ENCODE measurements at regions not wholly inside any gene's neighbourhood (a gene's known extent, or its start where the extent isn't known, plus 50 kb on each side); places are given as distances from the start of the nearest gene placed in this dataset.

DNA sequence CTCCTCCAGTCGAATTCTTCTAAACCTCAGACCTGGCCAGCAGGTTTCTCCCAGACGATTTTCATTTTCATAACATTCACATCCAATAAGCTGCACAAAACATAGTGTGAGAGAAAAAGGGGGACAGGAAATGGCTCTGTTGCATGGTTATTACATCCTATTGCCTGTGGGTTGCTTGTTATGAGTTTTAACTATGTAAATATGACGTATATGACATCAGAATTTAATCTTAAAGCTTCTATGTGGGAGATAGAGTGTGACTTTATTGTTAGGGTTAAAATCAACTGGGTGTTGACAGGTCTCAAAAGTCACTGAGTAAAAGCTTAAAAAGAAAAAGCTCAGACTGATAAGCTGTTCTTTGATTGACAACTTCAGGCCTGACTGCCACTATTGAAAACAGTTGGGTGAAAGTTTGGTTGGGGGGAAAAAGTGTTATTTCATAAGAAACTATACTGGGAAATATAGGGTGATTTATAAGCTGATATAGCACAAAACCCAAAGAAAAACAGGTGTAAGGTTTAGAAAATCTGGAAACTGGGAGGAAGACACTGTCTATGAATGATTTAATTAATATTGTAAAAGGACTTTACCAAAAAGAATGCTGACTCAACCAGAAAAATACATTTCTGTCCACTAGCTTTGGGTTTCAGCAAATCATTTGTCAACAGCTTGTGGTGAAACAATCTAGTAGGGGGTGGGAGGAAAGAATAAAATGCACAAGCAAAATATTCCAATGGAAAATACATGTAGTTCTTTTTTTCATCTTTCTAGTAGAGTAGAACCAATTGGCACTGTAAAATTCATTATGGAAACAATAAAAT lies 134.1 kb upstream of the CEP162 start:
- no peaks in the 10 kb centered on the region for H3K36me3 Mint-ChIP-seq
- Histone ChIP-seq H3K4me1 (ENCODE audit: control insufficient read depth in 1 of 2, insufficient read depth in 2 of 2, low read length in 2 of 2) (no peaks in the 10 kb centered on the region), H3K79me2 (ENCODE audit: insufficient read depth, low read length) (no peaks in the 10 kb centered on the region), H3K4me2 (replicated peaks; ENCODE audit: extremely low read depth, low read length, poor library complexity, severe bottlenecking) (no peak overlapping the region), H3K9me3 (replicated peaks in 1 of 2; ENCODE audit: control insufficient read depth in 1 of 2, insufficient read depth in 1 of 2, low read length in 2 of 2) (no peaks in the 10 kb centered on the region), H3K27me3 (ENCODE audit: control insufficient read depth in 2 of 2, insufficient read depth in 2 of 2, low read length in 2 of 2) (no peaks in the 10 kb centered on the region), H3K36me3 (replicated peaks in 1 of 2; ENCODE audit: control insufficient read depth in 1 of 2, insufficient read depth in 2 of 2, low read length in 2 of 2) (no peaks in the 10 kb centered on the region), H3K9ac (ENCODE audit: insufficient read depth, low read length, poor library complexity, severe bottlenecking) (no peak overlapping the region), H4K20me1 (ENCODE audit: insufficient read depth, low read length) (no peaks in the 10 kb centered on the region), H3K27ac (ENCODE audit: low read depth in 1 of 2, low read length in 2 of 2) (no peak overlapping the region), H2AFZ (ENCODE audit: insufficient read depth, low read depth, low read length, poor library complexity, severe bottlenecking) (no peak overlapping the region), H3K4me3 (replicated peaks in 1 of 3; ENCODE audit: low read depth in 2 of 3, low read length in 3 of 3) (no peak overlapping the region)
- H3K27me3 Mint-ChIP-seq (ENCODE audit: low read depth in 3 of 3) = no peaks in the 10 kb centered on the region
- H3K9me3 Mint-ChIP-seq = peaks cover 0 to 2% (median 1%) of the 10 kb centered on the region in 7 donors
- DNase-seq = no peak
- intact Hi-C loops (cut with micrococcal nuclease) = no loop called here
- WGBS (ENCODE audit: insufficient coverage) = no CpG with 5 or more reads among the region's 3 CpGs
- H3K4me1 Mint-ChIP-seq = no peaks in the 10 kb centered on the region
- H3K4me3 Mint-ChIP-seq = no peak overlapping the region
- TF ChIP-seq, protein P1, sequence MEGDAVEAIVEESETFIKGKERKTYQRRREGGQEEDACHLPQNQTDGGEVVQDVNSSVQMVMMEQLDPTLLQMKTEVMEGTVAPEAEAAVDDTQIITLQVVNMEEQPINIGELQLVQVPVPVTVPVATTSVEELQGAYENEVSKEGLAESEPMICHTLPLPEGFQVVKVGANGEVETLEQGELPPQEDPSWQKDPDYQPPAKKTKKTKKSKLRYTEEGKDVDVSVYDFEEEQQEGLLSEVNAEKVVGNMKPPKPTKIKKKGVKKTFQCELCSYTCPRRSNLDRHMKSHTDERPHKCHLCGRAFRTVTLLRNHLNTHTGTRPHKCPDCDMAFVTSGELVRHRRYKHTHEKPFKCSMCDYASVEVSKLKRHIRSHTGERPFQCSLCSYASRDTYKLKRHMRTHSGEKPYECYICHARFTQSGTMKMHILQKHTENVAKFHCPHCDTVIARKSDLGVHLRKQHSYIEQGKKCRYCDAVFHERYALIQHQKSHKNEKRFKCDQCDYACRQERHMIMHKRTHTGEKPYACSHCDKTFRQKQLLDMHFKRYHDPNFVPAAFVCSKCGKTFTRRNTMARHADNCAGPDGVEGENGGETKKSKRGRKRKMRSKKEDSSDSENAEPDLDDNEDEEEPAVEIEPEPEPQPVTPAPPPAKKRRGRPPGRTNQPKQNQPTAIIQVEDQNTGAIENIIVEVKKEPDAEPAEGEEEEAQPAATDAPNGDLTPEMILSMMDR (IDR thresholded peaks at IDR 0.05) = no peak
- no peak overlapping the region for H3K27ac Mint-ChIP-seq

- Histone ChIP-seq H3K36me3 (replicated peaks in 1 of 2; ENCODE audit: control insufficient read depth in 1 of 2, insufficient read depth in 2 of 2, low read length in 2 of 2) (no peaks in the 10 kb centered on the region), H3K27ac (ENCODE audit: low read depth in 1 of 2, low read length in 2 of 2) (no peak overlapping the region), H3K9me3 (replicated peaks in 1 of 2; ENCODE audit: control insufficient read depth in 1 of 2, insufficient read depth in 1 of 2, low read length in 2 of 2) (no peaks in the 10 kb centered on the region), H3K4me2 (replicated peaks; ENCODE audit: extremely low read depth, low read length, poor library complexity, severe bottlenecking) (no peak overlapping the region), H3K9ac (ENCODE audit: insufficient read depth, low read length, poor library complexity, severe bottlenecking) (no peak overlapping the region), H2AFZ (ENCODE audit: insufficient read depth, low read depth, low read length, poor library complexity, severe bottlenecking) (no peak overlapping the region), H3K79me2 (ENCODE audit: insufficient read depth, low read length) (no peaks in the 10 kb centered on the region), H3K4me1 (ENCODE audit: control insufficient read depth in 1 of 2, insufficient read depth in 2 of 2, low read length in 2 of 2) (no peaks in the 10 kb centered on the region), H3K4me3 (replicated peaks in 1 of 3; ENCODE audit: low read depth in 2 of 3, low read length in 3 of 3) (no peak overlapping the region), H3K27me3 (ENCODE audit: control insufficient read depth in 2 of 2, insufficient read depth in 2 of 2, low read length in 2 of 2) (no peaks in the 10 kb centered on the region), H4K20me1 (ENCODE audit: insufficient read depth, low read length) (no peaks in the 10 kb centered on the region)
- H3K36me3 Mint-ChIP-seq = no peaks in the 10 kb centered on the region
- WGBS (ENCODE audit: insufficient coverage) = no CpG with 5 or more reads among the region's 5 CpGs
- intact Hi-C loops (cut with micrococcal nuclease) = no loop called here
- DNase-seq = no peak
- H3K27ac Mint-ChIP-seq = no peak overlapping the region
- TF ChIP-seq, protein P1 (IDR thresholded peaks at IDR 0.05) = no peak
- no peaks in the 10 kb centered on the region for H3K27me3 Mint-ChIP-seq (ENCODE audit: low read depth in 3 of 3)
- no peaks in the 10 kb centered on the region for H3K4me1 Mint-ChIP-seq
- peaks cover 0 to 5% (median 1%) of the 10 kb centered on the region in 7 donors for H3K9me3 Mint-ChIP-seq
- no peak overlapping the region for H3K4me3 Mint-ChIP-seq
Measured at GRCh38 chr6:84360039-84360438, 132.6 kb upstream of the CEP162 start.
